ENCODE measurements at regions not wholly inside any gene's neighbourhood (a gene's known extent, or its start where the extent isn't known, plus 50 kb on each side); places are given as distances from the start of the nearest gene placed in this dataset.

GRCh38 chr13:107365466-107366215 lies 797.7 kb upstream of the ARGLU1 start:
- Mint-ChIP-seq H3K27me3 (ENCODE audit: insufficient read depth, unreplicated experiment) (peaks cover 14% of the 10 kb centered on the region), H3K9me3 (ENCODE audit: unreplicated experiment) (peaks cover 7% of the 10 kb centered on the region), H3K36me3 (ENCODE audit: insufficient read depth, unreplicated experiment) (no peaks in the 10 kb centered on the region), H3K27ac (ENCODE audit: unreplicated experiment) (no peak overlapping the region), H3K4me3 (ENCODE audit: unreplicated experiment) (no peak overlapping the region), H3K4me1 (ENCODE audit: low read depth, unreplicated experiment) (peaks cover 7% of the 10 kb centered on the region)
- no peaks in the 10 kb centered on the region for H3K4me1 ChIP-seq
- H3K27me3 ChIP-seq (replicated peaks; ENCODE audit: control insufficient read depth, insufficient read depth, low read length): no peaks in the 10 kb centered on the region
- no peaks in the 10 kb centered on the region for H3K36me3 ChIP-seq (ENCODE audit: control insufficient read depth, insufficient read depth, low read length)
- intact Hi-C loops (cut with micrococcal nuclease; ENCODE audit: unreplicated experiment): no loop called here
- peaks cover 2% of the 10 kb centered on the region for H3K9me3 ChIP-seq
- POLR2A ChIA-PET: no interaction called here
- BruUV-seq (replicated peaks): no TSS peak
- no peak overlapping the region for H3K4me3 ChIP-seq (ENCODE audit: low read depth, low read length)
- no peak for DNase-seq
- CTCF ChIA-PET: no interaction called here
- no peak for TF ChIP-seq CTCF (IDR thresholded peaks at IDR 0.05; ENCODE audit: insufficient read depth in 1 of 2, low read depth in 1 of 2, low read length in 1 of 2, severe bottlenecking in 1 of 2, unreplicated experiment in 1 of 2)

- no peak overlapping the region for H3K4me3 Mint-ChIP-seq (ENCODE audit: unreplicated experiment)
- TF ChIP-seq CTCF (IDR thresholded peaks at IDR 0.05; ENCODE audit: insufficient read depth in 1 of 2, low read depth in 1 of 2, low read length in 1 of 2, severe bottlenecking in 1 of 2, unreplicated experiment in 1 of 2): no peak
- no peaks in the 10 kb centered on the region for H3K4me1 ChIP-seq
- DNase-seq: no peak
- ChIA-PET POLR2A (no interaction called here), CTCF (no interaction called here)
- H3K27ac Mint-ChIP-seq (ENCODE audit: unreplicated experiment): no peak overlapping the region
- H3K4me1 Mint-ChIP-seq (ENCODE audit: low read depth, unreplicated experiment): peaks cover 7% of the 10 kb centered on the region
- no peaks in the 10 kb centered on the region for H3K27me3 ChIP-seq (replicated peaks; ENCODE audit: control insufficient read depth, insufficient read depth, low read length)
- no TSS peak for BruUV-seq (replicated peaks)
- intact Hi-C loops (cut with micrococcal nuclease; ENCODE audit: unreplicated experiment): no loop called here
- H3K36me3 Mint-ChIP-seq (ENCODE audit: insufficient read depth, unreplicated experiment): no peaks in the 10 kb centered on the region
- peaks cover 8% of the 10 kb centered on the region for H3K9me3 ChIP-seq
- H3K27me3 Mint-ChIP-seq (ENCODE audit: insufficient read depth, unreplicated experiment): peaks cover 14% of the 10 kb centered on the region
- H3K4me3 ChIP-seq (ENCODE audit: low read depth, low read length): no peak overlapping the region
- peaks cover 10% of the 10 kb centered on the region for H3K9me3 Mint-ChIP-seq (ENCODE audit: unreplicated experiment)
- no peaks in the 10 kb centered on the region for H3K36me3 ChIP-seq (ENCODE audit: control insufficient read depth, insufficient read depth, low read length)
Measured at GRCh38 chr13:107364658-107365057, 796.7 kb upstream of the ARGLU1 start.

GRCh38 chr13:107361666-107362065 lies 793.7 kb upstream of the ARGLU1 start:
- CTCF ChIA-PET: no interaction called here
- Histone ChIP-seq H3K9me3 (peaks cover 15% of the 10 kb centered on the region), H3K4me1 (peaks cover 4% of the 10 kb centered on the region), H3K4me3 (ENCODE audit: low read depth, low read length) (no peak overlapping the region), H3K27me3 (replicated peaks; ENCODE audit: control insufficient read depth, insufficient read depth, low read length) (no peaks in the 10 kb centered on the region), H3K36me3 (ENCODE audit: control insufficient read depth, insufficient read depth, low read length) (no peaks in the 10 kb centered on the region)
- no TSS peak for BruUV-seq (replicated peaks)
- Mint-ChIP-seq H3K4me1 (ENCODE audit: low read depth, unreplicated experiment) (peaks cover 14% of the 10 kb centered on the region), H3K4me3 (ENCODE audit: unreplicated experiment) (no peak overlapping the region), H3K27me3 (ENCODE audit: insufficient read depth, unreplicated experiment) (peaks cover 9% of the 10 kb centered on the region), H3K27ac (ENCODE audit: unreplicated experiment) (no peak overlapping the region), H3K9me3 (ENCODE audit: unreplicated experiment) (peaks cover 28% of the 10 kb centered on the region), H3K36me3 (ENCODE audit: insufficient read depth, unreplicated experiment) (peaks cover 5% of the 10 kb centered on the region)
- DNase-seq: no peak
- no peak for TF ChIP-seq CTCF (IDR thresholded peaks at IDR 0.05; ENCODE audit: insufficient read depth in 1 of 2, low read depth in 1 of 2, low read length in 1 of 2, severe bottlenecking in 1 of 2, unreplicated experiment in 1 of 2)
- POLR2A ChIA-PET: no interaction called here
- intact Hi-C loops (cut with micrococcal nuclease; ENCODE audit: unreplicated experiment): no loop called here
